ENCODE measurements at regions not wholly inside any gene's neighbourhood (a gene's known extent, or its start where the extent isn't known, plus 50 kb on each side); places are given as distances from the start of the nearest gene placed in this dataset.
A peak's percentile ranks its signal among the peaks of the same experiment; 100 is the strongest.
"Not testable (repeated sequence)": the region's sequence is repeated elsewhere in the genome, so short reads cannot be mapped to it uniquely, and the experiment has no call there.

DNA sequence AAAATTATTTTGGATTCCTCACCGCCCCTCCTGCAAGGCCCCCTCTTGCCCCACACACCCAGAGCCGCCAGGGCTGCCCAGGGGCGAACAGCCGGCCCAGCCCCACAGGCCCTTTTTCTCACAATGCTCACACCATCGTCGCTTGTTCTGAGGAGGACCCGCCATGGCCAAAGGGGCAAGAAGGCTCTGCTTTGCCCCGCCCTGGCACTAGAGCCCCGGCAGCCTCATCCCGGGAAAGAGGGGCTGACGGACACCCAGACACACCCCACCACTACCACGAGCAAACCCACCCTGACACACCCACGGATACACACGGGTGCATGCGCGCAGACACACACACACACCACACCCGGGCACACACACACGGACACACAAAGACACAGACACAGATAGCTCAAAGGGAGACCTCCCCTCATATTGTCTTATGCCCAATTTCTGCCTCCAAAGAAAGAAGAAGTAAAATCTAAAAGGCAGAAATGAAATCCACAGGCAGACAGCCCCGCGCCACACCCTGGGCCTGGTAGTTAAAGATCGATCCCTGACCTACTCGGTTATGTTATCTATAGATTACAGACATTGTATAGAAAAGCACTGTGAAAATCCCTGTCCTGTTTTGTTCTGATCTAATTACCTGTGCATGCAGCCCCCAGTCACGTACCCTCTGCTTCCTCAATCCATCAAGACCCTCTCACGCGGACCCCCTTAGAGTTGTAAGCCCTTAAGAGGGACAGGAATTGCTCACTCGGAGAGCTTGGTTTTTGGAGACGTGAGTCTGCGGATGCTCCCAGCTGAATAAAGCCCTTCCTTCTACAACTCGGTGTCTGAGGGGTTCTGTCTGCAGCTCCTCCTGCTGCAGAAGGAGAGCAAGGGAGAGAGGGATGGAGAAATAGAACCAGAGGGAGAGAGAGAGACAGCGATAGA lies 1610.9 kb downstream of the SPATA31A7 start:
- DNase-seq = peak; percentile 66
- H3K23ac ChIP-seq (ENCODE audit: insufficient read length, low read depth, low read length); H2BK120ac ChIP-seq (ENCODE audit: low read depth, low read length, poor library complexity, severe bottlenecking); H3K4ac ChIP-seq (ENCODE audit: low read depth, low read length); H3K79me2 ChIP-seq (ENCODE audit: insufficient read depth, low read length); H3K27ac Mint-ChIP-seq; H3K14ac ChIP-seq (ENCODE audit: insufficient read depth, low read length); H3K9me3 ChIP-seq (ENCODE audit: control insufficient read depth, low read depth, low read length); H3K4me2 ChIP-seq (ENCODE audit: insufficient read depth, insufficient read length, low read length); H3K9ac ChIP-seq (ENCODE audit: extremely low read depth, insufficient read length, low read length); H4K91ac ChIP-seq (ENCODE audit: insufficient read length, low read depth, low read length); H3K4me1 ChIP-seq (ENCODE audit: insufficient read depth, low read length); H2BK15ac ChIP-seq (ENCODE audit: low read depth, low read length); H4K20me1 ChIP-seq (ENCODE audit: control insufficient read depth, insufficient read depth, insufficient read length); H3K36me3 Mint-ChIP-seq (ENCODE audit: insufficient read depth in 1 of 3, low read depth in 3 of 3); H2BK5ac ChIP-seq (ENCODE audit: insufficient read length, low read length); H3K23me2 ChIP-seq (ENCODE audit: insufficient read length, low read depth, low read length, poor library complexity, severe bottlenecking); H3K79me1 ChIP-seq (ENCODE audit: insufficient read depth, low read depth, low read length, poor library complexity, severe bottlenecking); H3T11ph ChIP-seq (ENCODE audit: low read length); H2BK12ac ChIP-seq (ENCODE audit: insufficient read length, low read depth, low read length); H4K8ac ChIP-seq (replicated peaks; ENCODE audit: insufficient read length, low read depth, low read length); H4K5ac ChIP-seq (ENCODE audit: insufficient read length, low read depth, low read length); H3K27ac ChIP-seq (ENCODE audit: insufficient read length, low read depth, low read length); H2AK5ac ChIP-seq (ENCODE audit: insufficient read length, low read length); H3K18ac ChIP-seq (ENCODE audit: insufficient read length, low read depth, low read length); H3K56ac ChIP-seq (ENCODE audit: insufficient read length, low read depth, low read length); H2AFZ ChIP-seq (ENCODE audit: low read length); H2BK20ac ChIP-seq (ENCODE audit: low read depth, low read length, poor library complexity, severe bottlenecking): not testable (repeated sequence)
- Mint-ChIP-seq H3K4me1 (peaks cover 28 to 30% of the 10 kb centered on the region in 2 experiments), H3K4me3 (peak overlapping the region; percentile 75 to 80), H3K9me3 (peaks cover 25% of the 10 kb centered on the region in 2 experiments), H3K27me3 (ENCODE audit: low read depth) (peaks cover 71% of the 10 kb centered on the region)
- WGBS (ENCODE audit: extremely low coverage, insufficient read length, low lambda C conversion rate) = no CpG with 5 or more reads among the region's 30 CpGs
- H3K27me3 ChIP-seq (ENCODE audit: insufficient read depth, low read length) = peaks cover 49% of the 10 kb centered on the region

DNA sequence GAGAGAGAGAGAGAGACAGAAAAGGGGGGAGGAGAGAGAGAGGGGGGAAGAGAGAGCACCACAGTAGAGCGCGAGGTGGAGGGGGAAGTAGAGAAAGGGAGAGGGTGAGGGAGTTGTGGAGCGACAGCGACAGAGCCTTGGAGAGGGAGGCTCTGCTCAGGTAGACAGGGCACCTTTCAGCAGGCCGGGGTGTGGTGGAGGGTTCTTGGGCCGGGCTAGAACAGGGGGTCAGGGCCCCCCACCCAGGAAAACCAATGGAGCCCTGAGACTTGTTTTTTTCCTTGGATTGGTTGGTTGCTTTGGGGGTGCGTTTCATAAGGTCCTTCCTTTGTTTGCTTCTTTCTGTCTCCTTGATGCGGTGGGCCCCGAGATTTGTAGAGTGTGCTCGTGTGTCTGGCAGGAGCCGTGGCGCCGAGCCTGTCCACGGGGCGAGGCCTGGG lies 1611.6 kb downstream of the SPATA31A7 start:
- peak; percentile 69 for DNase-seq

More for the DNA sequence above, 1611.6 kb downstream of the SPATA31A7 start:
- H3K79me2 ChIP-seq (ENCODE audit: insufficient read depth, low read length); H2AFZ ChIP-seq (ENCODE audit: low read length); H3T11ph ChIP-seq (ENCODE audit: low read length); H2BK15ac ChIP-seq (ENCODE audit: low read depth, low read length); H3K18ac ChIP-seq (ENCODE audit: insufficient read length, low read depth, low read length); H3K27ac ChIP-seq (ENCODE audit: insufficient read length, low read depth, low read length); H2AK5ac ChIP-seq (ENCODE audit: insufficient read length, low read length); H3K27ac Mint-ChIP-seq; H3K4me1 ChIP-seq (ENCODE audit: insufficient read depth, low read length); H4K5ac ChIP-seq (ENCODE audit: insufficient read length, low read depth, low read length); H3K36me3 Mint-ChIP-seq (ENCODE audit: insufficient read depth in 1 of 3, low read depth in 3 of 3); H3K23me2 ChIP-seq (ENCODE audit: insufficient read length, low read depth, low read length, poor library complexity, severe bottlenecking); H3K56ac ChIP-seq (ENCODE audit: insufficient read length, low read depth, low read length); H4K91ac ChIP-seq (ENCODE audit: insufficient read length, low read depth, low read length); H3K14ac ChIP-seq (ENCODE audit: insufficient read depth, low read length); H2BK12ac ChIP-seq (ENCODE audit: insufficient read length, low read depth, low read length); H3K23ac ChIP-seq (ENCODE audit: insufficient read length, low read depth, low read length); H2BK5ac ChIP-seq (ENCODE audit: insufficient read length, low read length); H4K20me1 ChIP-seq (ENCODE audit: control insufficient read depth, insufficient read depth, insufficient read length); H3K79me1 ChIP-seq (ENCODE audit: insufficient read depth, low read depth, low read length, poor library complexity, severe bottlenecking); H3K4me2 ChIP-seq (ENCODE audit: insufficient read depth, insufficient read length, low read length); H3K9me3 ChIP-seq (ENCODE audit: control insufficient read depth, low read depth, low read length); H2BK20ac ChIP-seq (ENCODE audit: low read depth, low read length, poor library complexity, severe bottlenecking); H3K4ac ChIP-seq (ENCODE audit: low read depth, low read length); H4K8ac ChIP-seq (replicated peaks; ENCODE audit: insufficient read length, low read depth, low read length); H3K9ac ChIP-seq (ENCODE audit: extremely low read depth, insufficient read length, low read length); H2BK120ac ChIP-seq (ENCODE audit: low read depth, low read length, poor library complexity, severe bottlenecking): not testable (repeated sequence)
- WGBS (ENCODE audit: extremely low coverage, insufficient read length, low lambda C conversion rate) = no CpG with 5 or more reads among the region's 15 CpGs
- H3K27me3 Mint-ChIP-seq (ENCODE audit: low read depth) = peaks cover 78% of the 10 kb centered on the region
- H3K4me1 Mint-ChIP-seq = peaks cover 28 to 30% of the 10 kb centered on the region in 2 experiments
- H3K4me3 Mint-ChIP-seq = peak overlapping the region; percentile 75 to 80
- H3K27me3 ChIP-seq (ENCODE audit: insufficient read depth, low read length) = peaks cover 52% of the 10 kb centered on the region
- peaks cover 25 to 26% of the 10 kb centered on the region in 2 experiments for H3K9me3 Mint-ChIP-seq
